Chondrocyte (in vitro differentiated cells): ENCODE measurements at regions not wholly inside any gene's neighbourhood (a gene's known extent, or its start where the extent isn't known, plus 50 kb on each side); places are given as distances from the start of the nearest gene placed in this dataset.

Source experiments
- DNase-seq: peaks from one replicate; pipeline ENCODE4 v3.0.0; 2021; ENCODE audit warnings: mixed read lengths, low spot score
- H3K27ac Mint-ChIP-seq: one replicate; pipeline ENCODE4 v1.8.0; 2021; ENCODE audit warnings: mild to moderate bottlenecking, moderate library complexity, mixed read lengths; ENCODE audit not compliant: unreplicated experiment
- H3K27me3 Mint-ChIP-seq: 2 replicates; pipeline ENCODE4 v1.8.0; 2021; ENCODE audit warnings: low read depth, mixed read lengths
- H3K36me3 Mint-ChIP-seq: 2 replicates; pipeline ENCODE4 v1.8.0; 2021; ENCODE audit warnings: low read depth, mixed read lengths
- H3K4me1 Mint-ChIP-seq: 2 replicates; pipeline ENCODE4 v1.8.0; 2021; ENCODE audit warnings: low read depth, mild to moderate bottlenecking, mixed read lengths
- H3K4me3 Mint-ChIP-seq: one replicate; pipeline ENCODE4 v1.8.0; 2021; ENCODE audit warnings: mild to moderate bottlenecking, moderate library complexity, mixed read lengths; ENCODE audit not compliant: unreplicated experiment
- H3K9me3 Mint-ChIP-seq: 2 replicates; pipeline ENCODE4 v1.8.0; 2021; ENCODE audit warnings: low read depth, mixed read lengths
- TF ChIP-seq, protein P1 (sequence below): fragments of 200-600 bp; sonication (generic); IDR thresholded peaks from 2 replicates; pipeline ENCODE4 v1.5.0; 2021; ENCODE audit warnings: antibody characterized with exemption, mild to moderate bottlenecking, moderate library complexity

DNA sequence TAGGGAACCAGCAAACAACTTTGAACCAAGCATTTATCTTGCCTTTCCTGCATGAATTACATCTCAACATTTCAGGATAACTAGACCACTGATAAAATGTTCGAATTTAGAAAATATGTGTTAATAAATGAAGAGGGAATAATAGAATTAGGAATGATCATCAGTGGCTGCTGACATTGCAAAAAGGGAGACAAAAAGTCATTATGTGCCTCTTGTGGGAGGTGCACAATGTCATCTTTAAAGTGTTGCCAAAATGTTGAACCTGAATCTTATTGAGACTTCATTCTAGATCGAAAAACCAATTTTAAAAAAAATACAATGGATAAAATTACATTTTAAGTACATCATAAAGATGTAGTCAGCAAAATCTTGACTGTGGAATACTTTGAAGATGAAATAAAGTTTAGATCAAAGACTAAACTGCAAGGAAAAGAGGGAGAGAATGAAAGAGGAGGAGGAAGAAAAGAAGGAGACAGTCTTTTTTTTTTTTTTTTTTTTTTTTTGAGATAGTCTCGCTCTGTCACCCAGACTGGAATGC lies 299.3 kb downstream of the FBXW7 start:
- TF ChIP-seq, protein P1, sequence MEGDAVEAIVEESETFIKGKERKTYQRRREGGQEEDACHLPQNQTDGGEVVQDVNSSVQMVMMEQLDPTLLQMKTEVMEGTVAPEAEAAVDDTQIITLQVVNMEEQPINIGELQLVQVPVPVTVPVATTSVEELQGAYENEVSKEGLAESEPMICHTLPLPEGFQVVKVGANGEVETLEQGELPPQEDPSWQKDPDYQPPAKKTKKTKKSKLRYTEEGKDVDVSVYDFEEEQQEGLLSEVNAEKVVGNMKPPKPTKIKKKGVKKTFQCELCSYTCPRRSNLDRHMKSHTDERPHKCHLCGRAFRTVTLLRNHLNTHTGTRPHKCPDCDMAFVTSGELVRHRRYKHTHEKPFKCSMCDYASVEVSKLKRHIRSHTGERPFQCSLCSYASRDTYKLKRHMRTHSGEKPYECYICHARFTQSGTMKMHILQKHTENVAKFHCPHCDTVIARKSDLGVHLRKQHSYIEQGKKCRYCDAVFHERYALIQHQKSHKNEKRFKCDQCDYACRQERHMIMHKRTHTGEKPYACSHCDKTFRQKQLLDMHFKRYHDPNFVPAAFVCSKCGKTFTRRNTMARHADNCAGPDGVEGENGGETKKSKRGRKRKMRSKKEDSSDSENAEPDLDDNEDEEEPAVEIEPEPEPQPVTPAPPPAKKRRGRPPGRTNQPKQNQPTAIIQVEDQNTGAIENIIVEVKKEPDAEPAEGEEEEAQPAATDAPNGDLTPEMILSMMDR: no peak
- H3K4me1 Mint-ChIP-seq: no peaks in the 10 kb centered on the region
- no peak overlapping the region for H3K27ac Mint-ChIP-seq
- peaks cover 7% of the 10 kb centered on the region for H3K27me3 Mint-ChIP-seq
- no peaks in the 10 kb centered on the region for H3K36me3 Mint-ChIP-seq
- DNase-seq: no peak
- H3K9me3 Mint-ChIP-seq: no peaks in the 10 kb centered on the region
- no peak overlapping the region for H3K4me3 Mint-ChIP-seq

DNA sequence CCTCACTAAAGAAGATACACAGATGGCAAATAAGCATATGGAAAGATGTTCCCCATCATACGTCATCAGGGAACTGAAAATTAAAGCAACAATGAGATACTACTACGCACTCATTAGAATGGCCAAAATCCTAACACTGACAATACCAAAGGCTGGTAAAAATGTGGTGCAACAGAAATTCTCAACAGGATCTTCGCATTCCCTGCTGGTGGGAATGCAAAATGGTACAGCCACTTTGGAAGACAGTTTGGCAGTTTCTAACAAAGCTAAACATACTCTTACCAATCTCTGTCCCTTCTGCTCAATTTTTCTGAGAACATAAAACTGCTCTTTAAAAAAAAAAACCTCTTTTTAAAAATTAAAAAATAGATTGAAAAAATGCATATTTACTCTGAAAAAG lies 300.2 kb downstream of the FBXW7 start:
- DNase-seq: no peak
- Mint-ChIP-seq H3K4me1 (no peaks in the 10 kb centered on the region), H3K4me3 (no peak overlapping the region), H3K27me3 (peaks cover 9% of the 10 kb centered on the region), H3K36me3 (no peaks in the 10 kb centered on the region), H3K9me3 (no peaks in the 10 kb centered on the region), H3K27ac (no peak overlapping the region)
- TF ChIP-seq, protein P1: no peak

DNA sequence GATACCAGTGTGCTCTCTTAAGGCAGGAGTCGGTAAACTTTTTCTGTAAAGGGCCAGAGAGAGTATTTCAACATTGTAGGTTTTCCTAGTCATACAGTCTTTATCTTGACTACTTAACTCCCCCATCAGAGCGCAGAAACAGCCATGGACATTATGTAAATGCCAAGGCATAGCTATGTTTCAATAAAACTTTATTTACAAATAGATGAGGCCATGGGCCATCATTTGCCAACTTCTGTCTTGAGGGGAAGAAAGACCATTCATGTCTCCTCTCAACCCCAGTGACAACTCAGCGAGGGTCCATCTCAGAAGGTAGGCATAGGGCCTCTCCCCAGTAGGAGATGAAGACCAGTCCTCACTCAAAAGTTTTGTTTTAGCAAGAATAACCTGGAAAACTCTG lies 301.3 kb downstream of the FBXW7 start:
- H3K9me3 Mint-ChIP-seq: no peaks in the 10 kb centered on the region

DNA sequence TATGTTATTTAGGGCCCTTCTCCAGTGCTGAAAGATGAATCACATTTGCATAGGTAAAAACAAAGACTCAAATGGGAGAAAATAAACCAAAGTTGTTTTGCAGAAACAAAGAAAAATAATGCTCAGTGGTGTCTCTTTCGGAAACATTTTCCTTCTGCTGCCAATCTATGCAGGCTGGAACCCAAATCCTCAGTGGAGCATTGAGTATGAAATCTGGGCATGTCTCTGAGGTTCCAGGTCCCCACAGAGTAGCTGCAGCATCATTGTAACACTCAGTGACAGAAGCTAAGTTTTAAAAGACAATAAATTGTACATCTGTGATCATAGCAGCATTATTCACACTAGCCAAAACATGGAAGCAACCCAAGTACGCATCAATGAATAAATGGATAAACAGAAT lies 303.6 kb downstream of the FBXW7 start:
- no peaks in the 10 kb centered on the region for H3K4me1 Mint-ChIP-seq
- no peak overlapping the region for H3K4me3 Mint-ChIP-seq
- H3K27me3 Mint-ChIP-seq: peaks cover 19% of the 10 kb centered on the region
- TF ChIP-seq, protein P1: no peak
- H3K36me3 Mint-ChIP-seq: no peaks in the 10 kb centered on the region
- H3K27ac Mint-ChIP-seq: no peak overlapping the region
- H3K9me3 Mint-ChIP-seq: no peaks in the 10 kb centered on the region
- DNase-seq: no peak

More for the DNA sequence above, 301.3 kb downstream of the FBXW7 start:
- peaks cover 16% of the 10 kb centered on the region for H3K27me3 Mint-ChIP-seq
- H3K4me1 Mint-ChIP-seq: no peaks in the 10 kb centered on the region
- H3K4me3 Mint-ChIP-seq: no peak overlapping the region
- no peak overlapping the region for H3K27ac Mint-ChIP-seq
- DNase-seq: no peak
- TF ChIP-seq, protein P1: no peak
- no peaks in the 10 kb centered on the region for H3K36me3 Mint-ChIP-seq

DNA sequence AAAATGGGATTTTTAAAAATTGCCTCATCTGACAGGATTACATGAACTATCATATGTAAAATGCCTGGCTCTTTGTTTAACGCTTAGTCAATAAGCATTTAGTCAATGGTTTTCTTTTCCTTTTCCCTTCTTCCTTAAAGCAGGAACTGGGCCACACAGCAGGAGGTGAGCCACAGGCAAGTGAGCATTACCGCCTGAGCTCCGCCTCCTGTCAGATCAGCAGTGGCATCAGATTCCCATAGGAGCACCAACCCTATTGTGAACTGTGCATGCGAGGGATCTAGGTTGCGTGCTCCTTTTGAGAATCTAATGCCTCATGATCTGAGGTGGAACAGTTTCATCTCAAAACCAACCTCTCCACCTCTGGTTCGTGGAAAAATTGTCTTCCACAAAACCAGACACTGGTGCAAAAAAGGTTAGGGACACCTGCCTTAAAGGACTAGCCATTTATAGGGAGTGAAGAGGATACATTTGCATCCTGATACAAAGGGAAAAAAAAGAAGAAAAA lies 306.1 kb downstream of the FBXW7 start:
- Mint-ChIP-seq H3K4me1 (no peaks in the 10 kb centered on the region), H3K36me3 (no peaks in the 10 kb centered on the region), H3K27me3 (peaks cover 19% of the 10 kb centered on the region), H3K27ac (no peak overlapping the region), H3K9me3 (no peaks in the 10 kb centered on the region), H3K4me3 (no peak overlapping the region)
- no peak for DNase-seq
- TF ChIP-seq, protein P1: no peak
